GM18909 (cell line): ENCODE measurements at regions not wholly inside any gene's neighbourhood (a gene's known extent, or its start where the extent isn't known, plus 50 kb on each side); places are given as distances from the start of the nearest gene placed in this dataset.
"Not testable (repeated sequence)": the region's sequence is repeated elsewhere in the genome, so short reads cannot be mapped to it uniquely, and the experiment has no call there.

Experiments used
- ATAC-seq: cut with Tn5 transposase; IDR thresholded peaks from one replicate; pipeline ENCODE4 v1.9.1; 2021; ENCODE audit warnings: mild to moderate bottlenecking; ENCODE audit not compliant: unreplicated experiment, poor library complexity

DNA sequence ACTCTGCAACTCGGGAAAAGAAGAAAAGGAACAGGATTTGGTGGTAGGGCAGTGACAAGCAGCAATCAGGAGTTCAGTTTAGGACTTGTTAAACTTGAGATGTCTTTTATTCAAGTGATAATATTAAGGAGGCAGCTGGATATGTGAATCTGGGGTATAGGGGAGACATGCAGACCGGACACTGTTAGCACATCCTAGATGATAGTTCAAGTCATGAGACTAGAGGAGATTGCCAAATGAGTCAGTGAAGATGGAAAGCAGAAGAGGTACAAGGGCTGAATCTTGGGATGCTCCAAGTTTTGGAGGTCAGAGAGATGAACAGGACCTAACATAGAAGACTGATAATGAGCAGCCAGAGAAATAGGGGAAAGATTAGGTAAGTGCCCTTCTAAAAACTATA is 69.5 kb upstream of the PSME4 start:
- ATAC-seq = no peak

DNA sequence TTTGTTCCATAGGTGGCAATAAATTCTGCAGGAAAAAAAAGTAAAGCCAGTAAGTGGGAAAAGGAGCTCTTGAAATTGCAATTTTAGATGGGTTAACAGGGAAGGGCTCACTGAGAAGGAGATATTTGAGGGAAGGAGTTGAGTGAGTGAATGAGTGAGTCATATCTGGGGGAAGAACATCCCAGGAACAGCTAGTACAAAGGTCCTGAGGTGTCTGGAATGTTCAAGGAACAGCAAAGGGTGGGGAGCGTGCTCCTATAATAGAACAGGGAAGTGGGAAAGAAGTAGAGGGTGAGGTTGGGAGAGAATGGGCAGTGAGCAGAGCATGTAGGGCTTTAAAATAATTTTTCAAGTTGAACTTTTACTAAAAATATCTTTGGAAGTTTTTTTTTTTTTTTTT is 68.0 kb upstream of the PSME4 start:
- no peak for ATAC-seq

DNA sequence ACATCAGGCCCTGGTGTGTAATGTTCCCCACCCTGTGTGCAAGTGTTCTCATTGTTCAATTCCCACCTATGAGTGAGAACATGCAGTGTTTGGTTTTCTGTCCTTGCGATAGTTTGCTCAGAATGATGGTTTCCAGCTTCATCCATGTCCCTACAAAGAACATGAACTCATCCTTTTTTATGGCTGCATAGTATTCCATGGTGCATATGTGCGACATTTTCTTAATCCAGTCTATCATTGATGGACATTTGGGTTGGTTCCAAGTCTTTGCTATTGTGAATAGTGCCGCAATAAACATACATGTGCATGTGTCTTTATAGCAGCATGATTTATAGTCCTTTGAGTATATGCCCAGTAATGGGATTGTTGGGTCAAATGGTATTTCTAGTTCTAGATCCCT is 60.5 kb upstream of the PSME4 start:
- not testable (repeated sequence) for ATAC-seq

DNA sequence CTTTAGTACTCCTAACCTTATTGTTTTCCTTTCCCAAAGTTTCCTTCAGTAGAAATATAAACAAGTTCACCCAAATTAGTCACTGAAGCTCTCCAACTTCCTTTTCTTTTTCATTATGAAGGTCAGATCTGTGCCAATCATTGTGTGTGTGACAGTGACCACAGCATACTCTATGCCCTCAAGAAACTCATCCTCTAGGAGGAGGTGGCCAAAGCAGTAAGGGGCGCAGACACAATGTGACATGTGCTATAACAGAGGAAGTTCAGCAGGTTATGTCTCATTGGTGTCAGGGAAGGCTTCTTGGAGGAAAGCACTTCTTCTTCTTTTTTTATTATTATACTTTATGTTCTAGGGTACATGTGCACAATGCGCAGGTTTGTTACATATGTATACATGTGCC is 60.0 kb upstream of the PSME4 start:
- ATAC-seq = no peak

DNA sequence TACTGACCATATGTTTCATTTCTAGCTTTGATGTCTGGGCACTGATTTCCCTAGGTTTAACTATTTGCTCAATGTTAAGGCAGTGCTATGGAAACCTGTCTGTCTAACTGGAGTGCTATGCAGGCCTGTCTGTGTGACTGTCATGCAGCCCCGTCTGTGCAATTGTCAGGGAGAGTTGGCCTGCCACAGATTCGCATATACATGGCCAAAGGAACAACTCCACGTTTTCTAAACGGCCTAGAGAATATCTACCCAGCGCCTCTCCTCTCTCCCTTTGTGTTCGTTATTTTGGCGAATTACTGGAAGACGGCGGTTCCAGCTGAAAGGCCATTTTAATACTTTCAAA is 59.6 kb upstream of the PSME4 start:
- ATAC-seq = no peak

DNA sequence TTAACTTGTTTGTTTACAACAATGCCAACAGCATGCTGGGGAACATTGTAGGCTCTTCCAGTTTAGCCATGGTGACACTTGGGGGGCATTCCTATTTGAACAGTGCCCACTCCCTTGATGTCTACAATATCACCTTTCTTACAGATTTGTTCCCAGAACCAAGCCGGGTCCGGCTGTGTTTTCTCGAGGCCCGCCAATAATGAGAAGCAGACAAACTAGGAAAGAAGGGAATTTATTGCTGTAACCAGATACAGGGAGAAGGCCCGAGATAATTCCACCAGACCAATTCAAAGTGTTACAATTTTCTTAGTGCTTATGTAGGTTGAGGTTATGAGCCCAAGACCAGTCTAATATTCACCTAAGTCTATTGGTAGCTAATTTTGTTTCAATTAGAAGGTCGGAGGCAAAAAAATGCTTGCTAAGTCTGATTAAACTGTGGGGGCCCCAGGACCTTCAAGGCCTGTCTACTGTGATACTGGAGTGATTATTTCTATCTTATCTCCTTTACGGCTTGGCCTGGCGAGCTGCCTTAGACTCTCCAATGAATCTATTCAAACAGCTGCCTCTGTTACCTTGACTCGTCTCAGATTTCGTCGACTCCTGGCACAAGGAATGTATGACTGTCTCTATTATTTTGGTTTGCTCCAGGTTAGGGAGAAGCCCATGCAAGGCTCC is 59.1 kb upstream of the PSME4 start:
- ATAC-seq = no peak

DNA sequence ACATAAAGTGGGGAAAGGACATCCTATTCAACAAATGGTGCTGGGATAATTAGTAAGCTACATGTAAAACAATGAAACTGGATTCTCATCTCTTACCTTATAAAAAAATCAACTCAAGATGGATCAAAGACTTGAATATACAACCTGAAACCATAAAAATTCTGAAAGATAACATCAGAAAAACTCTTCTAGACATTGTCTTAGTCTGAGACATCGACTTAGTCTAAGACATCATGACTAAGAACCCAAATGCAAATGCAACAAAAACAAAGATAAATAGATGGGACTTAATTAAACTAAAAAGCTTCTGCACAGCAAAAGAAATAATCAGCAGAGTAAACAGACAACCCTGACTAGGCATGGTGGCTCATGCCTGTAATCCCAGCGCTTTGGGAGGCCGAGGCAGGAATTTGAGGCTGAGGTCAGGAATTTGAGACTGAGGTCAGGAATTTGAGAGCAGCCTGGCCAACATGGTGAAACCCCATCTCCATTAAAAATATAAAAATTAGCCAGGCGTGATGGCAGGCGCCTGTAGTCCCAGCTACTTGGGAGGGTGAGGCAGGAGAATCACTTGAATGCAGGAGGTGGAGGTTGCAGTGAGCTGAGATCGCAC is 54.8 kb upstream of the PSME4 start:
- not testable (repeated sequence) for ATAC-seq

DNA sequence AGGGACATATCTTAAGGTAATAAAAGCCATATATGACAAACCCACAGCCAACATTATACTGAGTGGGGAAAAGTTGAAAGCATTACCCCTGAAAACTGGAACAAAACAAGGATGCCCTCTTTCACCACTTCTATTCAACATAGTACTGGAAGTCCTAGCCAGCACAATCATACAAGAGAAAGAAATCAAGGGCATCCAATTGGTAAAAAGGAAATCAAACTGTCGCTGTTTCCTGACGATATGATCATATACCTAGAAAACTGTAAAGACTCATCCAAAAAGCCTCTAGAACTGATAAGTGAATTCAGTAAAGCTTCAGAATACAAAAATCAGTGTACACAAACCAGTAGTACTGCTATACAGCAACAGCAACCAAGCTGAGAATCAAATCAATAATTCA is 53.8 kb upstream of the PSME4 start:
- no peak for ATAC-seq

DNA sequence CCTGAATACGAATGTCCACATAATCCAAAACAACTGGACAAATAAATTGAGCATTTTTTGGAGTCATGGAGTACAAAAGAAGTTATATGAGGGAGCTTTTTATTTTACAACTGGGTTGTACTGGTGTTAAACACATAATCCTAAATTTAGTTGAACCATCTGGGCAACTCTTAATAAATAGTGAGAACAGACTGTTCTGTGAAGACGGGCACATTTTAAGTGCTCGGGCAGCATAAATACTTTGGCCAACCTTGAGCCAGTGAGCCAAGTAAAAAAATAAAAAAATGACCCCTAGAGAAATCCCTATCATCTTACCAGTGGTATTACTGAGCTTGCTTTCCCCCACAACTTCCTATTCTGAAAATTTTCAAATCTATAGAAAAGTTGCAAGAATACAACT is 50.9 kb upstream of the PSME4 start:
- no peak for ATAC-seq

DNA sequence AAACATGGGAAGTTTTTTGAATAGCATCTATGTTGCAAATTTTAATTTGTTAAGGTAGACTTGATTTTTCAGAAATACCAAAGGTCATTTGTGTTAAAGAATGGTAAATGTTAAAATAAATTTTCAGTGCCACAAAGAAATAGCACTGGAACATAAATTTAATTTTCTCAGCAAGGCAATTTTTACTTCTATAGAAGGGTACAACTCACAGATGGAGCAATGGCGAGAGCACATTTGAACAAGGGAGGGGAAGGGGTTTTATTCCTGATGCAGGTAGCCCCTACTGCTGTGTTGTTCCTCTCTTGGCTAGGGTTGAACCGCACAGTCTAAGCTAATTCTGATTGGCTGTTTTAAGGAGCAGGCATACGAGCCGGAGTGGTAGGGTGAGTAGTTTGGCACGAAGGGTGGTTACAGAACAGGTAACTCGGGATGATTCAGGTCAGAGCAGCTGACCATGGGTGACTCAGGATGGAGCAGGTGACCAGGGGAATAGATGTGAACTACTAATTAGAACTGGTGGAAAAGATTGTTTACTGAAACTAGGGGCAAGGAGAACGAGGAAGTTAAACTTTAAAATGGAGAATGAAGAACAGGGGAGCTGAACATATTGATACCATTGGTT is 50.1 kb upstream of the PSME4 start:
- ATAC-seq = no peak
